ENCODE measurements at regions not wholly inside any gene's neighbourhood (a gene's known extent, or its start where the extent isn't known, plus 50 kb on each side); places are given as distances from the start of the nearest gene placed in this dataset.

- TF ChIP-seq, protein P1, sequence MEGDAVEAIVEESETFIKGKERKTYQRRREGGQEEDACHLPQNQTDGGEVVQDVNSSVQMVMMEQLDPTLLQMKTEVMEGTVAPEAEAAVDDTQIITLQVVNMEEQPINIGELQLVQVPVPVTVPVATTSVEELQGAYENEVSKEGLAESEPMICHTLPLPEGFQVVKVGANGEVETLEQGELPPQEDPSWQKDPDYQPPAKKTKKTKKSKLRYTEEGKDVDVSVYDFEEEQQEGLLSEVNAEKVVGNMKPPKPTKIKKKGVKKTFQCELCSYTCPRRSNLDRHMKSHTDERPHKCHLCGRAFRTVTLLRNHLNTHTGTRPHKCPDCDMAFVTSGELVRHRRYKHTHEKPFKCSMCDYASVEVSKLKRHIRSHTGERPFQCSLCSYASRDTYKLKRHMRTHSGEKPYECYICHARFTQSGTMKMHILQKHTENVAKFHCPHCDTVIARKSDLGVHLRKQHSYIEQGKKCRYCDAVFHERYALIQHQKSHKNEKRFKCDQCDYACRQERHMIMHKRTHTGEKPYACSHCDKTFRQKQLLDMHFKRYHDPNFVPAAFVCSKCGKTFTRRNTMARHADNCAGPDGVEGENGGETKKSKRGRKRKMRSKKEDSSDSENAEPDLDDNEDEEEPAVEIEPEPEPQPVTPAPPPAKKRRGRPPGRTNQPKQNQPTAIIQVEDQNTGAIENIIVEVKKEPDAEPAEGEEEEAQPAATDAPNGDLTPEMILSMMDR (conservative IDR thresholded peaks at IDR 0.05; ENCODE audit: low read depth): no peak
- H3K27ac ChIP-seq: no peak overlapping the region
- ChIA-PET CTCF (no interaction called here), POLR2A (ENCODE audit: low non-redundant PET) (no interaction called here)
- DNase-seq (ENCODE audit: low spot score): no peak
Observed at GRCh38 chr10:4099202-4099601, 314.2 kb upstream of the KLF6 start.

GRCh38 chr10:4095166-4095917 lies 310.3 kb upstream of the KLF6 start:
- POLR2A ChIA-PET (ENCODE audit: low non-redundant PET): no interaction called here
- TF ChIP-seq, protein P1 (conservative IDR thresholded peaks at IDR 0.05; ENCODE audit: low read depth): no peak
- no peak for DNase-seq (ENCODE audit: low spot score)
- H3K27ac ChIP-seq: no peak overlapping the region
- CTCF ChIA-PET: no interaction called here

DNA sequence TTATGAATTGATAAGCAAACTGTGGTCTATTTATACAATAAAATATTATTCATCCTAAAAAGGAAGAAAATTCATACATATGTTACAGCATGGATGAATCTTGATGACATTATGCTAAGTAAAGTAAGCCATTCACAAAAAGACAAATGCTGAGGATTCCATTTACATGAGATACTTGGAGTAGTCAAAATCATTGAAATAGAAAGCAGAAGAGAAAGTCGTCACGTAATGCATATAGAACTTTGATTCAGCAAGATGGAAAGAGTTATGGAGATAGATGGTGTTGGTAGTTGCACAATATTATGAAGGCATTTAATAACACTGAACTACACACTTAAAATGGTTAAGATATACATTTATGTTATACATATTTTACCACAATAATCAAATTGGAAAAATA lies 309.7 kb upstream of the KLF6 start:
- ChIA-PET CTCF (no interaction called here), POLR2A (ENCODE audit: low non-redundant PET) (no interaction called here)
- H3K27ac ChIP-seq: no peak overlapping the region
- TF ChIP-seq, protein P1 (conservative IDR thresholded peaks at IDR 0.05; ENCODE audit: low read depth): no peak
- DNase-seq (ENCODE audit: low spot score): no peak

DNA sequence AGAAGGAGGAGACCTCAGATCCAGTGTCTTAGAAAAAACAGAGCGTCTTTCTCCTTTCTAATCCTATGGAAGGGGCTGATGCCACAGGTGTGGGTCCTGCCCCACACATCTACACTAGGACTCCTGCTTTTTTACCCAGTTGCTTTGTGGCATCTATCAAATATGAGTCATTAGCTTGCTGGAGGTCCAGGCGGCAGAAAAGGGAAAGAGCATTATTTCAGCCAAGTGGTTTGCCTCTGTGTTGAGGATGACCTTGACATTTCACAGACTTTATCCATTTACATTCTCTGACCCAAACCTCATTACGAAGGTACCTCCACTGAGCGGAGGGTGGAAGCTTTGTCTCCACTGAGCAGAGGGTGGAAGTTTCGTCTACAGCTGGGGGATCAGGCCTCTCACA lies 308.4 kb upstream of the KLF6 start:
- no peak overlapping the region for H3K27ac ChIP-seq
- no peak for DNase-seq (ENCODE audit: low spot score)
- TF ChIP-seq, protein P1 (conservative IDR thresholded peaks at IDR 0.05; ENCODE audit: low read depth): no peak
- ChIA-PET CTCF (no interaction called here), POLR2A (ENCODE audit: low non-redundant PET) (no interaction called here)

DNA sequence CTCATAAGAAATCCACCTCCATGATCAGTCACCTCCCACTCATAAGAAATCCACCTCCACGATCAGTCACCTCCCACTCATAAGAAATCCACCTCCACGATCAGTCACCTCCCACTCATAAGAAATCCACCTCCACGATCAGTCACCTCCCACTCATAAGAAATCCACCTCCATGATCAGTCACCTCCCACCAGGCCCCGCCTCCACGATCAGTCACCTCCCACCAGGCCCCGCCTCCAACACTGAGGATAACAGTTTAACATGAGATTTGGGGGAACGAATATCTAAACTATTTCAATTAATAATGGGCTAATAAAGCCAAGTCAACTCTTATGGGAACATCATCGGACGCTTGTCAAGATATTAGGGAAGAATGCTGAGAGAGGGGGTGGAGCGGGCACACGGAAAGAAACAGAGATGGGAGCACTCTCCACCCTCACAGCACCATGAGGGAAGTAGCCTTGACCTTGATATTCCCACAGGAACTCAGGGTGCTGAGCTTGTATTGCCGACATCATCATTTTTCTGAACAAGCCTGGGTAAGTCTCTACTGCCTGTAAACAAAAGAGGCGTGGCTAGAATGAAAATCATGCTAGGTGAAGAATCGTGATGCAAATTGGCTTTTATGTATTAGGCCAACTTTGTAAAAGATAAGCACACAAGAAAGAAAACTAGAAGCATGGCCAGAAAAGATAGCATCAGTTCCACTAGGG lies 303.5 kb upstream of the KLF6 start:
- no peak for DNase-seq (ENCODE audit: low spot score)
- TF ChIP-seq, protein P1 (conservative IDR thresholded peaks at IDR 0.05; ENCODE audit: low read depth): no peak
- no peak overlapping the region for H3K27ac ChIP-seq
- ChIA-PET POLR2A (ENCODE audit: low non-redundant PET) (no interaction called here), CTCF (interaction anchor here (0.7 kb wide), 1 partner anchor 296 kb away, joined by 3 read pairs; no protein-coding TSS in a partner anchor)

GRCh38 chr10:4086131-4086898 lies 301.3 kb upstream of the KLF6 start:
- POLR2A ChIA-PET (ENCODE audit: low non-redundant PET): no interaction called here
- TF ChIP-seq, protein P1 (conservative IDR thresholded peaks at IDR 0.05; ENCODE audit: low read depth): no peak
- CTCF ChIA-PET: no interaction called here
- H3K27ac ChIP-seq: no peak overlapping the region
- no peak for DNase-seq (ENCODE audit: low spot score)

Data from RWPE1 (cell line).